Lower lobe of right lung (tissue), 2 donors: ENCODE measurements at regions not wholly inside any gene's neighbourhood (a gene's known extent, or its start where the extent isn't known, plus 50 kb on each side); places are given as distances from the start of the nearest gene placed in this dataset.
"Not testable (repeated sequence)": the region's sequence is repeated elsewhere in the genome, so short reads cannot be mapped to it uniquely, and the experiment has no call there.

Experiments
- ATAC-seq, 2 donors: fragments of 200-7000 bp; cut with Tn5 transposase; one replicate each; pipeline ENCODE4 v1.9.1; 2020 to 2022; ENCODE audit warnings: mild to moderate bottlenecking in 2 of 2, moderate library complexity in 2 of 2
- DNase-seq: peaks from one replicate; pipeline ENCODE4 v3.0.0-alpha.2; 2020
- H3K27ac ChIP-seq: fragments of 200-600 bp; one replicate; pipeline ENCODE4 v1.8.0; 2022
- H3K27me3 ChIP-seq: fragments of 200-600 bp; one replicate; pipeline ENCODE4 v1.8.0; 2022; ENCODE audit warnings: low read depth
- H3K36me3 ChIP-seq: fragments of 200-600 bp; one replicate; pipeline ENCODE4 v1.8.0; 2022; ENCODE audit warnings: mild to moderate bottlenecking
- H3K4me1 ChIP-seq: fragments of 200-600 bp; one replicate; pipeline ENCODE4 v1.8.0; 2022
- H3K4me3 ChIP-seq: fragments of 200-600 bp; one replicate; pipeline ENCODE4 v1.8.0; 2022; ENCODE audit warnings: mild to moderate bottlenecking
- H3K9me3 ChIP-seq: fragments of 200-600 bp; one replicate; pipeline ENCODE4 v1.8.0; 2022
- CTCF ChIP-seq: fragments of 200-600 bp; IDR thresholded peaks from one replicate; pipeline ENCODE4 v1.8.0; 2022; ENCODE audit warnings: antibody characterized with exemption, mild to moderate bottlenecking
- intact Hi-C: fragments of 100-400 bp; cut with DNase I; formaldehyde crosslinking; loops from one replicate; pipeline ENCODE4 v1.11.0; 2022
- donor health status: DM: no; HTN: yes; CAD: no; lungs with severe emphysema.

GRCh38 chr12:88860851-88861250 lies 280.6 kb upstream of the KITLG start:
- H3K36me3 ChIP-seq = no peaks in the 10 kb centered on the region
- intact Hi-C loops = no loop called here

GRCh38 chr12:88856201-88856600 lies 275.9 kb upstream of the KITLG start:
- ATAC-seq (no peak), DNase-seq (no peak)
- no peak for TF ChIP-seq CTCF
- intact Hi-C loops = no loop called here
- Histone ChIP-seq H3K4me1 (no peaks in the 10 kb centered on the region), H3K9me3 (no peaks in the 10 kb centered on the region), H3K4me3 (no peak overlapping the region), H3K27ac (no peak overlapping the region), H3K36me3 (no peaks in the 10 kb centered on the region), H3K27me3 (no peaks in the 10 kb centered on the region)

More at GRCh38 chr12:88860851-88861250, 280.6 kb upstream of the KITLG start:
- Histone ChIP-seq H3K4me1 (no peaks in the 10 kb centered on the region), H3K27me3 (no peaks in the 10 kb centered on the region), H3K27ac (no peak overlapping the region), H3K4me3 (no peak overlapping the region), H3K9me3 (no peaks in the 10 kb centered on the region)
- no peak for ATAC-seq
- TF ChIP-seq CTCF = no peak
- DNase-seq = no peak

- no peak for DNase-seq
- Histone ChIP-seq H3K4me3 (no peak overlapping the region), H3K4me1 (no peaks in the 10 kb centered on the region), H3K27ac (no peak overlapping the region), H3K36me3 (no peaks in the 10 kb centered on the region), H3K9me3 (no peaks in the 10 kb centered on the region), H3K27me3 (no peaks in the 10 kb centered on the region)
- intact Hi-C loops = no loop called here
- ATAC-seq = no peak
- TF ChIP-seq CTCF = no peak
Observed at GRCh38 chr12:88855301-88855700, 275.0 kb upstream of the KITLG start.

- H3K36me3 ChIP-seq = no peaks in the 10 kb centered on the region
- no peak overlapping the region for H3K27ac ChIP-seq
- TF ChIP-seq CTCF = no peak
- no peaks in the 10 kb centered on the region for H3K4me1 ChIP-seq
- ATAC-seq (no peak), DNase-seq (no peak)
- H3K9me3 ChIP-seq = no peaks in the 10 kb centered on the region
- intact Hi-C loops = no loop called here
- no peak overlapping the region for H3K4me3 ChIP-seq
- H3K27me3 ChIP-seq = no peaks in the 10 kb centered on the region
Observed at GRCh38 chr12:88854260-88854659, 274.0 kb upstream of the KITLG start.

GRCh38 chr12:88847246-88847645 lies 267.0 kb upstream of the KITLG start:
- H3K4me1 ChIP-seq, H3K9me3 ChIP-seq, DNase-seq, H3K4me3 ChIP-seq, H3K36me3 ChIP-seq, H3K27me3 ChIP-seq, ATAC-seq, intact Hi-C loops, H3K27ac ChIP-seq: not testable (repeated sequence)

- no peak overlapping the region for H3K4me3 ChIP-seq
- no peak for DNase-seq
- H3K9me3 ChIP-seq = no peaks in the 10 kb centered on the region
- H3K27me3 ChIP-seq = no peaks in the 10 kb centered on the region
- H3K27ac ChIP-seq = no peak overlapping the region
- TF ChIP-seq CTCF = no peak
- no peak for ATAC-seq
- H3K36me3 ChIP-seq = no peaks in the 10 kb centered on the region
- no peaks in the 10 kb centered on the region for H3K4me1 ChIP-seq
- intact Hi-C loops = no loop called here
Observed at GRCh38 chr12:88844426-88844825, 264.2 kb upstream of the KITLG start.
